Activated naive CD4-positive, alpha-beta T cell treated with anti-CD3 and anti-CD28 coated beads for 36 hours (primary cell): ENCODE measurements at regions not wholly inside any gene's neighbourhood (a gene's known extent, or its start where the extent isn't known, plus 50 kb on each side); places are given as distances from the start of the nearest gene placed in this dataset.

Source experiments
- CTCF ChIA-PET: fragments of 350-600 bp; sonication (Branson Sonifier 250); formaldehyde crosslinking; loops from one replicate; lab custom pipeline; 2021; ENCODE audit warnings: antibody characterized with exemption; lab: Charles Lee
- DNase-seq: peaks from one replicate; pipeline ENCODE4 v3.0.0-alpha.2; 2020
- H3K27ac Mint-ChIP-seq: one replicate; pipeline ENCODE4 v1.8.0; 2021; ENCODE audit warnings: mild to moderate bottlenecking, mixed read lengths
- H3K27me3 Mint-ChIP-seq: one replicate; pipeline ENCODE4 v1.8.0; 2021; ENCODE audit warnings: low read depth, mixed read lengths
- H3K36me3 Mint-ChIP-seq: one replicate; pipeline ENCODE4 v1.8.0; 2021; ENCODE audit warnings: low read depth, mixed read lengths
- H3K4me1 Mint-ChIP-seq: one replicate; pipeline ENCODE4 v1.8.0; 2021; ENCODE audit warnings: low read depth, mixed read lengths
- H3K4me3 Mint-ChIP-seq: one replicate; pipeline ENCODE4 v1.8.0; 2021; ENCODE audit warnings: mild to moderate bottlenecking, moderate library complexity, mixed read lengths
- H3K9me3 Mint-ChIP-seq: one replicate; pipeline ENCODE4 v1.8.0; 2021; ENCODE audit warnings: mixed read lengths
- intact Hi-C: fragments of 100-400 bp; cut with micrococcal nuclease; formaldehyde crosslinking; loops from one replicate; pipeline ENCODE4 v1.15.1; 2023

- CTCF ChIA-PET: no interaction called here
Measured at GRCh38 chr2:59428940-59429339, 1124.5 kb downstream of the BCL11A start.

DNA sequence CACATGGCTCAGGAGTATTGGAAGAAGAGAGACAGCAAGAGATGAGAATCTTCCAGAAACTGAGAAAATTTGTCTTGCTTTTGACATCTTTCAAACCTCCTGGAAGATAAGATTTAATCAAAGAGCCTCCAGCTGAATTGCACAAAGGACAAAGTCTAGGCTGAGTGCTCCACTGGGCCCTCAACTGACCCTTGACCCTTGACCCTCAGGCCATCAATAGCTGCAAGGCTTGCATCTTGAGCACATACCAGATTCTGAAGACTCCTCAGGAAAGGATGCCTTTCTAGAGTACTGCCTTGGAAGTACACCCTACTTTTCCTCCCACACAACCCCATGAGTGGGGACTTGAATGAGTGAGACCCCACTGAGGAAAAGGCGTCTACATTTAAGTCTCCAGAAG lies 1125.5 kb downstream of the BCL11A start:
- CTCF ChIA-PET: no interaction called here
- Mint-ChIP-seq H3K4me3 (no peak overlapping the region), H3K27me3 (no peaks in the 10 kb centered on the region), H3K4me1 (no peaks in the 10 kb centered on the region), H3K9me3 (peaks cover 11% of the 10 kb centered on the region), H3K36me3 (no peaks in the 10 kb centered on the region), H3K27ac (no peak overlapping the region)
- DNase-seq: no peak
- intact Hi-C loops: no loop called here

More at GRCh38 chr2:59428940-59429339, 1124.5 kb downstream of the BCL11A start:
- Mint-ChIP-seq H3K4me1 (no peaks in the 10 kb centered on the region), H3K9me3 (peaks cover 15% of the 10 kb centered on the region), H3K27me3 (no peaks in the 10 kb centered on the region), H3K36me3 (no peaks in the 10 kb centered on the region), H3K27ac (no peak overlapping the region), H3K4me3 (no peak overlapping the region)
- intact Hi-C loops: no loop called here
- no peak for DNase-seq

- H3K4me3 Mint-ChIP-seq: no peak overlapping the region
- intact Hi-C loops: no loop called here
- no peaks in the 10 kb centered on the region for H3K36me3 Mint-ChIP-seq
- no peaks in the 10 kb centered on the region for H3K27me3 Mint-ChIP-seq
- H3K9me3 Mint-ChIP-seq: no peaks in the 10 kb centered on the region
- no peak for DNase-seq
- H3K27ac Mint-ChIP-seq: no peak overlapping the region
- no peaks in the 10 kb centered on the region for H3K4me1 Mint-ChIP-seq
- CTCF ChIA-PET: no interaction called here
Measured at GRCh38 chr2:59425247-59425646, 1128.2 kb downstream of the BCL11A start.

DNA sequence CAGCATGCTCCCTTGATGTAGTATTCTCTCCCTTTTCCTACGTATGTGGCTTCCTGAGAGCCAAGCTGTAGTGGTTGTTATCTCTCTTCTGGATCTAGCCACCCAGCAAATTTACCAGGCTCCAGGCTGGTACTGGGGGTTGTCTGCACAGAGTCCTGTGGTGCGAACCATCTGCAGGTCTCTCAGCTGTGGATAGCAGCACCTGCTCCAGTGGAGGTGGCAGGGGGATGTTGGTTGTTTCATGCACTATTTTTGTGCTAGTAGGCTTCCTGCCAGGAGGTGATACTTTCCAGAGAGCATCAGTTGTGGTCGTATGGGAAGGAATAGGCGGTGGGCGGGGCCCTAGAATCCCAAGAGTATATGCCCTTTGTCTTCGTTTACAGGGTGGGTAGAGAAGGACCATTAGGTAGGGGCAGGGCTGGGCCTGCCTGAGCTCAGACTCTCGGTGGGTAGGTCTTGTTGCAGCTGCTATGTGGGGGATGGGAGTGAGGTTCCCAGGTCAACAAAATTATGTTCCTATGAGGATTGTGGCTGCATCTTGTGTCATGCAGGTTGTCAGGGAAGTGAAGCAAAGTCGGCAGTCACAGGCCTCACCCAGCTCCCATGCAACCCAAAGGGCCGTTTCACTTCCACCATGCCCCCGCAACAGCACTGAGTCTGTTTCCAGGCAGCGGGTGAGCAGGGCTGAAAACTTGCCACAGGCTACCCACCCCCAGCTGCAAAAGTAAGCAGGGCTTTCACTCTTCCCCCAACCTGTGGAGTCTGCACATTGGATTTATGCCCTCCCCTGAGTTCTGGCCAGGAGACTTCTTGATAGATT lies 1139.5 kb downstream of the BCL11A start:
- CTCF ChIA-PET: interaction anchor here (0.6 kb wide), 1 partner anchor 665 kb away, joined by 3 read pairs; no protein-coding TSS in a partner anchor
- H3K27me3 Mint-ChIP-seq: peaks cover 11% of the 10 kb centered on the region
- no peaks in the 10 kb centered on the region for H3K4me1 Mint-ChIP-seq
- H3K27ac Mint-ChIP-seq: no peak overlapping the region
- peaks cover 17% of the 10 kb centered on the region for H3K9me3 Mint-ChIP-seq
- intact Hi-C loops: no loop called here
- no peak overlapping the region for H3K4me3 Mint-ChIP-seq
- H3K36me3 Mint-ChIP-seq: no peaks in the 10 kb centered on the region
- no peak for DNase-seq

DNA sequence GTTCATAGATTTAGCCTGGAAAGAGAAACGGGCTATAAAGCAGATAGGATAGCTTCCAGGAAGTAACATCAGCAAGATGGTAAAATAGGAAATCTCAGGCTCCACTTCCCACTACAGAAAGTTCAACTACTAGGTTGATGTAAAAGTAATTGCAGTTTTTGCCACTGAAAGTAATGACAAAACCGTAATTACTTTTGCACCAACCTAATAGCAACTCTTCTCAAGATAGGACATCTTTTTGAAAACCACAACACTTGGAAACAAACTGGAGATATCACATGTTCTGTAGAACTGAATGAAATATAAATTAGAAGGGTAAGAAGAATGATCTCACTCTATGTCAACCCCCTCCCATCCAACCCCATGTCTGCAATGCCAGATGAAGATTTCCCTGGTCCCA lies 1154.3 kb downstream of the BCL11A start:
- intact Hi-C loops: no loop called here
- CTCF ChIA-PET: no interaction called here
- no peak for DNase-seq
- no peak overlapping the region for H3K4me3 Mint-ChIP-seq
- no peaks in the 10 kb centered on the region for H3K36me3 Mint-ChIP-seq
- peaks cover 3% of the 10 kb centered on the region for H3K27me3 Mint-ChIP-seq
- H3K27ac Mint-ChIP-seq: no peak overlapping the region
- no peaks in the 10 kb centered on the region for H3K4me1 Mint-ChIP-seq
- peaks cover 2% of the 10 kb centered on the region for H3K9me3 Mint-ChIP-seq

DNA sequence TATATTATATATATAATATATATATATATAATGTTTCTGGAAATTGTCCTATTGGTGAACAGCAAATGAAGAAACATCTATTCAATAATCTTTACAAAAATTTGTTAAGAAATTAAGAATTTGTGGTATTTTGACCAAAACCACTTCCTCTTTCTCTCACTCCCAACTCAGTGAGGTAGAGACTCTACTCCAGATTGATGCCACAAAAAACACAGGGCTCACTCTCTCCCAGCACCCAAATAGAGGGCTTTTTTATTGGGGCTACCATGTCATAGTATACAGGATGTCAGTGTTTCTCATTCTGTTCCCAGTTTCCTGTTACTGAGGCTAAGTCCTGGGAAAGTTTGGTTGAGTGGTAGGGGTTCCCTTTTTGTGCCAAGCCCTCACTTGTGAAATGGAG lies 1155.4 kb downstream of the BCL11A start:
- intact Hi-C loops: no loop called here
- no peak overlapping the region for H3K4me3 Mint-ChIP-seq
- no peaks in the 10 kb centered on the region for H3K36me3 Mint-ChIP-seq
- no peak for DNase-seq
- peaks cover 3% of the 10 kb centered on the region for H3K27me3 Mint-ChIP-seq
- H3K27ac Mint-ChIP-seq: no peak overlapping the region
- peaks cover 1% of the 10 kb centered on the region for H3K9me3 Mint-ChIP-seq
- H3K4me1 Mint-ChIP-seq: no peaks in the 10 kb centered on the region
- CTCF ChIA-PET: no interaction called here

GRCh38 chr2:59395119-59395518 lies 1154.0 kb upstream of the FANCL start:
- H3K36me3 Mint-ChIP-seq: no peaks in the 10 kb centered on the region
- no peak for DNase-seq
- H3K4me3 Mint-ChIP-seq: no peak overlapping the region
- no peaks in the 10 kb centered on the region for H3K4me1 Mint-ChIP-seq
- H3K27me3 Mint-ChIP-seq: peaks cover 1% of the 10 kb centered on the region
- H3K27ac Mint-ChIP-seq: no peak overlapping the region
- CTCF ChIA-PET: no interaction called here
- no peaks in the 10 kb centered on the region for H3K9me3 Mint-ChIP-seq
- intact Hi-C loops: no loop called here

DNA sequence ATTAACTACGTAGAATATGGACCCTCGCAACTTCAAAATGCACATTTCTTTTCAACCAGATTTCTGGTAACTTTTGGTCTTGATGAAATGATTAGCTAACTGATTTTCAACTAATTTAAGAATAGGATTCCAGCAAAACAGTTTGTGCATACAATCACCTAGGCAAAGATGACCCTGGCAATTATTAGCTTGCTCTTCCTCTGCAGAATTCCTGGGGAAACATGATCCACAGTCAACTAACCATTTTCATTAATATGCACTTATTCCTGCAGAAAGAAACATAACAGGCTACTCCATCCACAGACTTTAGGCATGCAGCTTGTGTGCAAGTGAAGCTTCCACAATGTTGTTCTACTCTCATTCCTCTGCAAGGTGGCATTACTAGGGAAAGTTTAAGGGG lies 1150.8 kb upstream of the FANCL start:
- Mint-ChIP-seq H3K4me3 (no peak overlapping the region), H3K27ac (no peak overlapping the region), H3K27me3 (no peaks in the 10 kb centered on the region), H3K4me1 (no peaks in the 10 kb centered on the region), H3K36me3 (no peaks in the 10 kb centered on the region), H3K9me3 (no peaks in the 10 kb centered on the region)
- CTCF ChIA-PET: no interaction called here
- DNase-seq: no peak
- intact Hi-C loops: no loop called here

DNA sequence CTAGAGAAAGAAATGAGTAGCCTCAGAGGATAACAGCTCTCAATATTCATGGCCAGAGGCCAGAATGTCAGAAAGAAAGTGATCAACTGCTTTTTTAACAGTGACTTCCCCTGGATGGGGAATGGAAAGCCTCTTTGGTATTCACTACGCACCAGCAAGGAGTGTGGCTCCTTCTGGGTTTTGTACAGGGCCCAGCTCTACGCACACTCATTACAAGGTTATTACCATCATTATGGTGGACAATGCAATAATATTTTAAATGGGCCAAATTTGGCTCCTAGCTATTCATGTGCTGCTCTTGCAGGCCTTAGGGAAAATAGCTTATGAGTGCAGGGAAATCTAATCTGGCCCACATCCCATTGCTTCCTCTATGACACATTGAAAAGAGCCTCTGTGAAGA lies 1149.5 kb upstream of the FANCL start:
- Mint-ChIP-seq H3K27me3 (no peaks in the 10 kb centered on the region), H3K36me3 (no peaks in the 10 kb centered on the region), H3K4me3 (no peak overlapping the region), H3K9me3 (no peaks in the 10 kb centered on the region), H3K4me1 (no peaks in the 10 kb centered on the region), H3K27ac (no peak overlapping the region)
- DNase-seq: no peak
- CTCF ChIA-PET: no interaction called here
- intact Hi-C loops: no loop called here

DNA sequence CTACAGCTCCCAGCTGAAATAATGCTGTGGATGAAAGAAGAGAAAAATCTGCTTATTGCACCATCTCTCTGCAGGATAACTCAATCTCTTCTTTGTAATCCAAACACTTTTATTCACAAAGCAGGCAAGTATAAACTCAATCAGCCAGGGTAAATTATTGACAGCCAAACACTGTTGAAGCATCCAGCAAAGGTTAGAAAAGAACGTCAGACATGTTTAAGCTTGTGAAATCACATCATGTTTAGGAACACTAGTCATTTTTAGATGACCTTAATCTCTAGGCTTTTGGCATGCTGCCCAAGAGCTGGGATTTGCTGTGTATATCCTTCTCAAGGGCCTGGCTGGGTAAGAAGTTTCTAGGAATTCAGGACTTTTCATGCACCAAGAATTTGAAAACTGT lies 1148.1 kb upstream of the FANCL start:
- intact Hi-C loops: no loop called here
- H3K9me3 Mint-ChIP-seq: no peaks in the 10 kb centered on the region
- no peaks in the 10 kb centered on the region for H3K4me1 Mint-ChIP-seq
- no peaks in the 10 kb centered on the region for H3K36me3 Mint-ChIP-seq
- no peaks in the 10 kb centered on the region for H3K27me3 Mint-ChIP-seq
- CTCF ChIA-PET: no interaction called here
- H3K4me3 Mint-ChIP-seq: no peak overlapping the region
- H3K27ac Mint-ChIP-seq: no peak overlapping the region
- DNase-seq: no peak

- Mint-ChIP-seq H3K27me3 (no peaks in the 10 kb centered on the region), H3K9me3 (no peaks in the 10 kb centered on the region), H3K4me1 (no peaks in the 10 kb centered on the region), H3K36me3 (no peaks in the 10 kb centered on the region), H3K4me3 (no peak overlapping the region), H3K27ac (no peak overlapping the region)
- CTCF ChIA-PET: no interaction called here
- no peak for DNase-seq
- intact Hi-C loops: no loop called here
Measured at GRCh38 chr2:59385971-59386370, 1144.8 kb upstream of the FANCL start.

DNA sequence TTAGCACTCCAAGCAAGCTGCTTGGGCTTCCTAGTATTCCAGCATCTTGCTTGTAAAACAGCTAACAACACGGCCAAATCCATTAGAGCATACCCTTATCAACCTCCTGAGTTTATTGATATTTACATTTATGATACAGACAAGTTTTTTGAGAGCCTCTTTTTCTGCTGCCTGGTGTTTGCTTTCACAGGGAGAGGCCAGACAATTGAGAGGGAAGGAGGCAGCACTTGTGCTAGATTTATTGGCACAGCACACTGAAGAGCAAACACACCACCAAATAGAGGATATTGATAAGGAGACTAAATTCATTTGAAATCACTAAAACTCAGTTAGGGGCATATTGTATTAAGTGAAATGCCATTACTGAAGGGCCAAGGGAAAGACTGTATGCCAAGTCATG lies 1142.3 kb upstream of the FANCL start:
- CTCF ChIA-PET: no interaction called here
- H3K9me3 Mint-ChIP-seq: peaks cover 3% of the 10 kb centered on the region
- intact Hi-C loops: no loop called here

DNA sequence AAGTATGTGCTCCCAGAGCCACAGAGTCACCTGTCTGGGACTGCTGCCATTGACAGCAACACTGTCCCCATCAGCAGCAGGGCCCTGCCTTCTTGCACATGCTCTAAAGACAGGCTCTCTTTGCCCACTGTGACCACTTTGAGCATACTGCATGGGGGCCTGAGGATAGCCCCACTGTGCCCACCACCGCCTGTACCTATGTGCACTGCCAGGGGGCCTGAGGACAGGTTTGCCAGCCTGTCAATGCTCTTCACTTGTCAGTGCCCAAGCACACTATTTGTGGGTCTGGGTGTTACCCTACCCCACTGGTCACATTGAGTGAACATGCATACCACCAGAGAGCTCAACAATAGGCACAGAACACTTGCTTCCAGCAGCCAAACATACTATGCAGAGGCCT lies 1137.0 kb upstream of the FANCL start:
- H3K9me3 Mint-ChIP-seq: peaks cover 3% of the 10 kb centered on the region
- no peaks in the 10 kb centered on the region for H3K4me1 Mint-ChIP-seq
- intact Hi-C loops: no loop called here
- no peaks in the 10 kb centered on the region for H3K36me3 Mint-ChIP-seq
- no peak overlapping the region for H3K27ac Mint-ChIP-seq
- no peak for DNase-seq
- no peaks in the 10 kb centered on the region for H3K27me3 Mint-ChIP-seq
- no peak overlapping the region for H3K4me3 Mint-ChIP-seq
- CTCF ChIA-PET: no interaction called here

More for the DNA sequence above, 1142.3 kb upstream of the FANCL start:
- no peaks in the 10 kb centered on the region for H3K27me3 Mint-ChIP-seq
- H3K27ac Mint-ChIP-seq: no peak overlapping the region
- no peak overlapping the region for H3K4me3 Mint-ChIP-seq
- no peaks in the 10 kb centered on the region for H3K4me1 Mint-ChIP-seq
- H3K36me3 Mint-ChIP-seq: no peaks in the 10 kb centered on the region
- DNase-seq: no peak
